ENCODE measurements at regions not wholly inside any gene's neighbourhood (a gene's known extent, or its start where the extent isn't known, plus 50 kb on each side); places are given as distances from the start of the nearest gene placed in this dataset.

GRCh38 chr22:22141031-22141430, 103.6 kb upstream of the VPREB1 start:
- Histone ChIP-seq H2AFZ (ENCODE audit: low read depth) (no peak overlapping the region), H3K79me2 (ENCODE audit: insufficient read depth, low read depth) (no peaks in the 10 kb centered on the region), H3K4me2 (no peak overlapping the region), H3K27ac (no peak overlapping the region), H3K4me3 (IDR thresholded peaks at IDR 0.05; ENCODE audit: insufficient read depth, low read depth, low read length) (no peak overlapping the region), H3K4me1 (ENCODE audit: low read depth, poor library complexity, severe bottlenecking) (no peaks in the 10 kb centered on the region), H3K9ac (no peak overlapping the region), H3K27me3 (ENCODE audit: insufficient read depth, low read depth) (no peaks in the 10 kb centered on the region), H4K20me1 (ENCODE audit: insufficient read depth) (no peaks in the 10 kb centered on the region), H3K36me3 (ENCODE audit: insufficient read depth) (no peaks in the 10 kb centered on the region)
- no peak for TF ChIP-seq CTCF (conservative IDR thresholded peaks at IDR 0.05; ENCODE audit: low read depth, low read length)

GRCh38 chr22:22139364-22139763, 105.2 kb upstream of the VPREB1 start:
- TF ChIP-seq CTCF (conservative IDR thresholded peaks at IDR 0.05; ENCODE audit: low read depth, low read length) = no peak
- H2AFZ ChIP-seq (ENCODE audit: low read depth) = no peak overlapping the region
- no peaks in the 10 kb centered on the region for H3K36me3 ChIP-seq (ENCODE audit: insufficient read depth)
- H3K27ac ChIP-seq = no peak overlapping the region
- no peak overlapping the region for H3K9ac ChIP-seq
- H3K27me3 ChIP-seq (ENCODE audit: insufficient read depth, low read depth) = no peaks in the 10 kb centered on the region
- H4K20me1 ChIP-seq (ENCODE audit: insufficient read depth) = no peaks in the 10 kb centered on the region
- H3K4me2 ChIP-seq = no peak overlapping the region
- no peak overlapping the region for H3K4me3 ChIP-seq (IDR thresholded peaks at IDR 0.05; ENCODE audit: insufficient read depth, low read depth, low read length)
- no peaks in the 10 kb centered on the region for H3K4me1 ChIP-seq (ENCODE audit: low read depth, poor library complexity, severe bottlenecking)
- H3K79me2 ChIP-seq (ENCODE audit: insufficient read depth, low read depth) = no peaks in the 10 kb centered on the region

- Histone ChIP-seq H3K27me3 (ENCODE audit: insufficient read depth, low read depth) (no peaks in the 10 kb centered on the region), H3K36me3 (ENCODE audit: insufficient read depth) (no peaks in the 10 kb centered on the region), H3K4me3 (IDR thresholded peaks at IDR 0.05; ENCODE audit: insufficient read depth, low read depth, low read length) (no peak overlapping the region)
Measured at GRCh38 chr22:22138915-22139314, 105.7 kb upstream of the VPREB1 start.

GRCh38 chr22:22137891-22138290, 106.7 kb upstream of the VPREB1 start:
- Histone ChIP-seq H3K27ac (no peak overlapping the region), H2AFZ (ENCODE audit: low read depth) (no peak overlapping the region), H3K79me2 (ENCODE audit: insufficient read depth, low read depth) (no peaks in the 10 kb centered on the region), H3K27me3 (ENCODE audit: insufficient read depth, low read depth) (no peaks in the 10 kb centered on the region), H4K20me1 (ENCODE audit: insufficient read depth) (no peaks in the 10 kb centered on the region), H3K4me1 (ENCODE audit: low read depth, poor library complexity, severe bottlenecking) (no peaks in the 10 kb centered on the region), H3K4me3 (IDR thresholded peaks at IDR 0.05; ENCODE audit: insufficient read depth, low read depth, low read length) (no peak overlapping the region), H3K4me2 (no peak overlapping the region), H3K36me3 (ENCODE audit: insufficient read depth) (no peaks in the 10 kb centered on the region), H3K9ac (no peak overlapping the region)
- TF ChIP-seq CTCF (conservative IDR thresholded peaks at IDR 0.05; ENCODE audit: low read depth, low read length) = no peak

More at GRCh38 chr22:22138915-22139314, 105.7 kb upstream of the VPREB1 start:
- Histone ChIP-seq H4K20me1 (ENCODE audit: insufficient read depth) (no peaks in the 10 kb centered on the region), H3K27ac (no peak overlapping the region), H3K4me2 (no peak overlapping the region), H3K9ac (no peak overlapping the region), H3K4me1 (ENCODE audit: low read depth, poor library complexity, severe bottlenecking) (no peaks in the 10 kb centered on the region), H2AFZ (ENCODE audit: low read depth) (no peak overlapping the region), H3K79me2 (ENCODE audit: insufficient read depth, low read depth) (no peaks in the 10 kb centered on the region)
- TF ChIP-seq CTCF (conservative IDR thresholded peaks at IDR 0.05; ENCODE audit: low read depth, low read length) = no peak
